Heart left ventricle (tissue), 16 donors: ENCODE measurements at regions not wholly inside any gene's neighbourhood (a gene's known extent, or its start where the extent isn't known, plus 50 kb on each side); places are given as distances from the start of the nearest gene placed in this dataset.

Experiments
- ATAC-seq, 4 donors: fragments of 200-7000 bp; cut with Tn5 transposase; one replicate each; pipeline ENCODE4 v1.9.1; 2020 to 2022; ENCODE audit warnings: moderate library complexity in 4 of 4, mild to moderate bottlenecking in 3 of 4, moderate number of reproducible peaks in 1 of 4
- DNase-seq, 5 donors: peaks; one replicate each; pipeline ENCODE4 v3.0.0-alpha.2; 2020
- H3K27ac ChIP-seq, 12 donors: fragments of 200-600 bp; sonication (generic) in 4 of 12; one replicate each; pipeline versions ENCODE4 v1.5.0 to v1.8.0; 2016 to 2022; ENCODE audit warnings: mild to moderate bottlenecking in 2 of 12
- H3K27me3 ChIP-seq, 9 donors: fragments of 200-600 bp; sonication (generic) in 2 of 9; one replicate each; pipeline versions ENCODE4 v1.5.1 to v1.8.0; 2016 to 2022; ENCODE audit warnings: mild to moderate bottlenecking in 3 of 9
- H3K36me3 ChIP-seq, 9 donors: fragments of 200-600 bp; sonication (generic) in 2 of 9; one replicate each; pipeline versions ENCODE4 v1.5.0 to v1.8.0; 2018 to 2022; ENCODE audit warnings: mild to moderate bottlenecking in 2 of 9
- H3K4me1 ChIP-seq, 12 donors: fragments of 200-600 bp; sonication (generic) in 4 of 12; one replicate each; pipeline versions ENCODE4 v1.5.0 to v1.8.0; 2016 to 2022; ENCODE audit warnings: mild to moderate bottlenecking in 3 of 12
- H3K4me3 ChIP-seq, 12 donors: fragments of 200-600 bp; sonication (generic) in 4 of 12; one replicate each; pipeline versions ENCODE4 v1.5.0 to v1.8.0; 2017 to 2022; ENCODE audit warnings: mild to moderate bottlenecking in 9 of 12, moderate library complexity in 4 of 12
- H3K9me3 ChIP-seq, 12 donors: fragments of 200-600 bp; sonication (generic) in 4 of 12; one replicate each; pipeline versions ENCODE4 v1.5.0 to v1.8.0; 2016 to 2022; ENCODE audit warnings: mild to moderate bottlenecking in 1 of 12
- POLR2A ChIP-seq, 2 donors: fragments of 450-650 bp; IDR thresholded peaks; one replicate each; pipeline ENCODE4 v1.6.1; 2017; ENCODE audit warnings: antibody characterized with exemption in 2 of 2, mild to moderate bottlenecking in 2 of 2, moderate library complexity in 2 of 2
- WGBS, 4 donors: extraction: QIAGEN DNeasy Blood & Tissue Kit in 2 of 4; methylation state at CpG; one replicate each; pipeline versions ENCODE4 v1.1.5 to v1.1.7; 2013 to 2018; 5-methylcytosine and 5-hydroxymethylcytosine counted together
- intact Hi-C, 10 donors: fragments of 100-400 bp; cut with DNase I; formaldehyde crosslinking; loops; one replicate each; pipeline versions ENCODE4 v1.11.1 to v1.14.2; 2022
- TF ChIP-seq, protein P1 (sequence below), 12 donors: fragments of 200-600 bp; sonication (generic) in 4 of 12; IDR thresholded peaks; one replicate each; pipeline versions ENCODE4 v1.5.0 to v1.8.0; 2018 to 2022; ENCODE audit warnings: antibody characterized with exemption in 12 of 12, mild to moderate bottlenecking in 5 of 12
- donor health status: ischemic (EF 13 %, LVEDD 7.1; RV severe dilation, severe dysfunction).
- donor health status: healthy with polysubstance abuse.
- donor health status: DM: no; HTN: yes; CAD: no.
- donor health status: DM: no; HTN: no; CAD: no.
- donor health status: ischemic (EF 25% LVEDD 6.9; RV normal size, moderate dysfunction).
- donor health status: ischemic (EF 25% LVEDD 5.7; RV mildly dilated, moderate dysfunction).
- donor health status: healthy.
- donor health status: DM: yes; HTN: yes; CAD: no.
- donor health status: ischemic (EF 35%, LVEDD 5.7; RV mildly dilated, moderate dysfunction).
- donor health status: nonischemic (EF 11% LVEDD 7.7; RV severe dilation, severe dysfunction).
- donor health status: DM: yes; HTN: yes; CAD: no.
- donor health status: PGD.
- donor health status: ischemic (EF 29% LVEDD 5.4; RV normal size, mild dysfunction).
- donor health status: nonischemic (EF 23%, LVEDD 6.1; RV moderate dilation, normal function).

- no peak for ATAC-seq
- H3K4me3 ChIP-seq: no peak overlapping the region
- TF ChIP-seq, protein P1, sequence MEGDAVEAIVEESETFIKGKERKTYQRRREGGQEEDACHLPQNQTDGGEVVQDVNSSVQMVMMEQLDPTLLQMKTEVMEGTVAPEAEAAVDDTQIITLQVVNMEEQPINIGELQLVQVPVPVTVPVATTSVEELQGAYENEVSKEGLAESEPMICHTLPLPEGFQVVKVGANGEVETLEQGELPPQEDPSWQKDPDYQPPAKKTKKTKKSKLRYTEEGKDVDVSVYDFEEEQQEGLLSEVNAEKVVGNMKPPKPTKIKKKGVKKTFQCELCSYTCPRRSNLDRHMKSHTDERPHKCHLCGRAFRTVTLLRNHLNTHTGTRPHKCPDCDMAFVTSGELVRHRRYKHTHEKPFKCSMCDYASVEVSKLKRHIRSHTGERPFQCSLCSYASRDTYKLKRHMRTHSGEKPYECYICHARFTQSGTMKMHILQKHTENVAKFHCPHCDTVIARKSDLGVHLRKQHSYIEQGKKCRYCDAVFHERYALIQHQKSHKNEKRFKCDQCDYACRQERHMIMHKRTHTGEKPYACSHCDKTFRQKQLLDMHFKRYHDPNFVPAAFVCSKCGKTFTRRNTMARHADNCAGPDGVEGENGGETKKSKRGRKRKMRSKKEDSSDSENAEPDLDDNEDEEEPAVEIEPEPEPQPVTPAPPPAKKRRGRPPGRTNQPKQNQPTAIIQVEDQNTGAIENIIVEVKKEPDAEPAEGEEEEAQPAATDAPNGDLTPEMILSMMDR (IDR thresholded peaks at IDR 0.05): no peak
- no peak for TF ChIP-seq POLR2A (IDR thresholded peaks at IDR 0.05)
- no peak for DNase-seq
- no peaks in the 10 kb centered on the region for H3K36me3 ChIP-seq
- peaks cover 0 to 4% (median 0%) of the 10 kb centered on the region in 12 donors for H3K9me3 ChIP-seq
- 52 to 76% (median 65%) methylated on average over 1 of the region's 1 CpG for WGBS, 4 donors
- intact Hi-C loops: no loop called here
- no peaks in the 10 kb centered on the region for H3K27me3 ChIP-seq
- H3K4me1 ChIP-seq: no peaks in the 10 kb centered on the region
- H3K27ac ChIP-seq: no peak overlapping the region
Observed at GRCh38 chr4:45569619-45570018, 554.2 kb downstream of the GABRG1 start.

GRCh38 chr4:45568694-45569093, 555.2 kb downstream of the GABRG1 start:
- Histone ChIP-seq H3K9me3 (peaks cover 0 to 4% (median 0%) of the 10 kb centered on the region in 12 donors), H3K36me3 (no peaks in the 10 kb centered on the region), H3K4me3 (no peak overlapping the region), H3K4me1 (no peaks in the 10 kb centered on the region), H3K27me3 (no peaks in the 10 kb centered on the region), H3K27ac (no peak overlapping the region)
- TF ChIP-seq, protein P1 (IDR thresholded peaks at IDR 0.05): no peak
- no peak for TF ChIP-seq POLR2A (IDR thresholded peaks at IDR 0.05)
- DNase-seq (no peak), ATAC-seq (no peak)
- 39 to 47% (median 46%) methylated on average over 3 of the region's 3 CpGs for WGBS, 4 donors
- intact Hi-C loops: no loop called here

DNA sequence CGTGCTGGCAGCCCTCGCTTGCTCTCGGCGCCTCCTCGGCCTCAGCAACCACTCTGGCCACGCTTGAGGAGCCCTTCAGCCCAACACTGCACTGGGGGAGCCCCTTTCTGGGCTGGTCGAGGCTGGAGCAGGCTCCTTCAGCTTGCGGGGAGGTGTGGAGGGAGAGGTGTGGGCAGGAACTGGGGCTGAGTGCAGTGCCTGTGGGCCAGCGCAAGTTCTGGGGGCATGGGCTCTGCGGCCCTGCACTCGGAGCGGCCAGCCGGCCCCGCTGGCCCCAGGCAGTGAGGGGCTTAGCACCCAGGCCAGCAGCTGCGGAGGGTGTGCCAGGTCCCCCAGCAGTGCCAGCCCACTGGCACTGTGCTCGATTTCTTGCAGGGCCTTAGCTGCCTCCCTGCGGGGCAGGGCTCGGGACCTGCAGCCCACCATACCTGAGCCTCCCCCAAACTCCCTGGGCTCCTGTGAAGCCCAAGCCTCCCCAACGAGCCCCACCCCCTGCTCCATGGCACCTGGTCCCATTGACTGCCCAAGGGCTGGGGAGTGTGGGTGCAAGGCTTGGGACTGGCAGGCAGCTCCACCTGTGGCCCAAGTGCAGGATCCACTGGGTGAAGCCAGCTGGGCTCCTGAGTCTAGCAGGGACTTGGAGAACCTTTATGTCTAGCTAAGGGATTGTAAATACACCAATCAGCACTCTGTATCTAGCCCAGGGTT, 556.8 kb downstream of the GABRG1 start:
- H3K27me3 ChIP-seq: no peaks in the 10 kb centered on the region
- intact Hi-C loops: no loop called here
- no peak for DNase-seq

DNA sequence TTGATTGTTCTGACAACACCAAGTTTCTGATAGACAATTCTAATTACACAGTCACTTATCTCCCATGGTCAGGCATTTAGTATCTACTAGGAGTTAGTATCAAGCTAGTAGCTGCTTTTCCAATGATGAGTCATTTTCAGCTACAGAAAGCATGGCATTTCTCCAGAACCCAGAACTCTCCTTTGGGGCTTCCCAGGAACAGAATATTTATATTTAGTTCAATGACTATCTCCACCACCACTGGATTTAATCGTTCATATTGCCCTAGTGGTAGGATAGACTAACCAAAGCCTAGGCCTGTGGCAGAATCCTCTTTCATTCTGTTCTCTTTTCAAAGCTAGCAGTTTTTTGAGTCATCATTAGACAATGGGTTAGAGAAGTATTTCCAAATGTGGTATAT, 569.4 kb downstream of the GABRG1 start:
- intact Hi-C loops: loop anchor here in 4 of 10 donors (5.0 to 10.0 kb wide), 3 partner anchors 720 to 797 kb away; no protein-coding TSS in a partner anchor
- Histone ChIP-seq H3K27me3 (no peaks in the 10 kb centered on the region), H3K9me3 (no peaks in the 10 kb centered on the region), H3K4me1 (no peaks in the 10 kb centered on the region), H3K4me3 (no peak overlapping the region), H3K36me3 (no peaks in the 10 kb centered on the region), H3K27ac (no peak overlapping the region)
- 9 to 24% (median 14%) methylated on average over 1 of the region's 1 CpG for WGBS, 4 donors
- TF ChIP-seq, protein P1 (IDR thresholded peaks at IDR 0.05): peak in 1 of 12 donors; percentile 20
- no peak for TF ChIP-seq POLR2A (IDR thresholded peaks at IDR 0.05)
- ATAC-seq (peak in 3 of 4 donors; percentile 59 to 80 (median 75)), DNase-seq (no peak)

More for the DNA sequence above, 556.8 kb downstream of the GABRG1 start:
- H3K9me3 ChIP-seq: no peaks in the 10 kb centered on the region
- no peaks in the 10 kb centered on the region for H3K36me3 ChIP-seq
- WGBS, 4 donors: 83 to 91% (median 86%) methylated on average over 11 to 19 of the region's 19 CpGs
- no peak for ATAC-seq
- no peak overlapping the region for H3K4me3 ChIP-seq
- no peak for TF ChIP-seq POLR2A (IDR thresholded peaks at IDR 0.05)
- TF ChIP-seq, protein P1 (IDR thresholded peaks at IDR 0.05): no peak
- H3K4me1 ChIP-seq: no peaks in the 10 kb centered on the region
- no peak overlapping the region for H3K27ac ChIP-seq
